ENCODE measurements at regions not wholly inside any gene's neighbourhood (a gene's known extent, or its start where the extent isn't known, plus 50 kb on each side); places are given as distances from the start of the nearest gene placed in this dataset.
"Not testable (repeated sequence)": the region's sequence is repeated elsewhere in the genome, so short reads cannot be mapped to it uniquely, and the experiment has no call there.

DNA sequence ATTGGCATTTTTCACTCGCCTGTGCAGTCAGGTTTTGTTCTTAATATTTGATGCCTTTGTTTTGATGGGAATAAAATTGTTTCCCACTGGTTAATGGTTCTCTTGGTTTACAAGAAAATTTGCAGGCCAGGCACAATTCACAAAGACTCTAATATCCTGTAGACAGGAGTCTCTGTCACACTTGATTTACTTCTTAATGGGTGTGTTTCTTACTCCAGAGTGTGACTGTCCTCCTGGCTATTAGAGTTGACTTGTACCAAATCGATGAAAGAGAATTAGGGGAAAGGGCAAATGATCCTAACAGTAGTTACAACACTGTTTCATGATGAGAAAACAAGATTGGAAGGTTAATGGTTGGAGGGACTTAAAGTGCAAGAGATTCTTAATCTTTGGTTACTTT, 142.8 kb upstream of the SV2C start:
- no peak for DNase-seq

GRCh38 chr5:75935572-75935971, 147.6 kb upstream of the SV2C start:
- no peak for DNase-seq

GRCh38 chr5:75933489-75933888, 149.7 kb upstream of the SV2C start:
- DNase-seq, result peak in 2 of 3 experiments; percentile 2 to 9

DNA sequence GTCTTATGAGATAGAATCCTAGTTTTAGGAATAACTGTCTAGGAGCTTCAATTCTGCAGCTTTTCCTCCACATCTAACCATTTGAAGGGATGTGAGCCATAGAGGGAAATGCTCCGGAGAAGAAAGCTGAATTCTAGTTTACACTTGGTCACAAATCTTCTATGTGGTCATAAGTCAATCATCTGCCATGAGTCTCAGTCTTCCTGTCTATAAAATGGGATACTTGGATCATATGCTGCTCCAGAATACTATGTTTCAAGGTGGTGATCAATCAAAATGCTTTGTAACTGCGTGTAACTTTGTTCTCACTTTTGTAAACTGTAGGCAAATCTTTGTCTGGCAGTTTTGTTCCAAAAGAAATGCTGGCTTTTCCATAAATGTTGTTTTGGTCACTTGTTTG, 152.0 kb upstream of the SV2C start:
- no peak for DNase-seq

DNA sequence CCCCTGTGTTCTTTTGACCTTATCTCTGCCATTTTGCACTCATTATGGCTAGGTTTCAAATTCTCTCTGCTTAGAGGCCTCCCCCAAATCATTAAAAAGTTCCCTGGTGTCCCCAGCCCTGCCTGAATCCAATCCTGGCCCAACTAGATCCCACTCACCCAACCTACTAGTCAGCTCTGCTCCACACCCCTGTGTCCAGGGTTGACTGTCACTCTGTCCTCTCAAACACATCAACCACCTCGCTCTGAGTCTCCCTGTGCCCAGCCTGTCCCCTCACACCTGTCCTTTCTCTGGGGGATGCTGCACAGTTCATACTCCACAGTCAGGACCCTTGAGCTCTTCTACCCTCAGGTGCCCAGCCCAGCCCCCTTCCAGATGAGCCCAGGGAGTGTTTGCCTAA, 154.2 kb upstream of the SV2C start:
- DNase-seq, result no peak

DNA sequence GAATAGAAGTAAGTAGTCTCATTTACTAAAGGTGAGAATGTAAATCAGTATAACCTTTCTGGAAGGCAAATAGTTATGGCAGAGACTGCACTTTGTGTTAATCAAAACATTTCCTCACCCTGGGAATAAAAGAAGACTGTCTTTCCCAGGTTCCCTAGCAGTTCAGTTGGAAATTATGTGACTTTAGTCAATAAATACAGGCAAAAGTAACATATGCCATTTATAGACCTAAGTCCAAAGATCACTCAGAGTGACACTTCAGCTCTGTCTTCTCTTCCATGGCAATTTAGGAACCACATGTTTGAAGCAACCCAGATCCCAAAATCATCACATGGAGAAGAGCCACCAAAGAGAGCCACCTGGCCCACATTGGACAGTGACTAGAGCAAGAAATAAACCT, 160.7 kb upstream of the SV2C start:
- no peak for DNase-seq

DNA sequence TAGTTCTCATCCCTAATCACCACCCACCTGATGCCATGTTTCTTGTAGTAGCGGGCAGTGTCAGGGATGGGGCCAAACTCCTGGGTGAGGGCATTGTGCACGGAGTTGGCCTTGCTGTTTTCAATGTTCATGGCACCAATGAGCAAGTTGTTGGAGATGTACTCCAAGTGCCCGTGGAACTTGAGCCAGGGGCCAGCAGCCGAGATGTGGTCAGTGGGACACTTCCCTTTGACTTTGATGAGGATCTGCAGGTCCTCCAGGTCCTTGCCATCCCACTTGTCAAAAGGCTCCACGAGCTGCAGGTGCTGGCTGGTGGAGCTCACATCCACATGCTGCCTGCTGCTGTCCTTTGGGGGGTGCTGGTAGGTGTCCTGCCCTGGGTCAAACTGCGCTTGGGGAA, 162.2 kb upstream of the SV2C start:
- DNase-seq, result no peak

GRCh38 chr5:75916144-75916543, 167.0 kb upstream of the SV2C start:
- DNase-seq, result no peak

GRCh38 chr5:75909223-75909622, 174.0 kb upstream of the SV2C start:
- no peak for DNase-seq

GRCh38 chr5:75907651-75908050, 175.5 kb upstream of the SV2C start:
- DNase-seq, result no peak

DNA sequence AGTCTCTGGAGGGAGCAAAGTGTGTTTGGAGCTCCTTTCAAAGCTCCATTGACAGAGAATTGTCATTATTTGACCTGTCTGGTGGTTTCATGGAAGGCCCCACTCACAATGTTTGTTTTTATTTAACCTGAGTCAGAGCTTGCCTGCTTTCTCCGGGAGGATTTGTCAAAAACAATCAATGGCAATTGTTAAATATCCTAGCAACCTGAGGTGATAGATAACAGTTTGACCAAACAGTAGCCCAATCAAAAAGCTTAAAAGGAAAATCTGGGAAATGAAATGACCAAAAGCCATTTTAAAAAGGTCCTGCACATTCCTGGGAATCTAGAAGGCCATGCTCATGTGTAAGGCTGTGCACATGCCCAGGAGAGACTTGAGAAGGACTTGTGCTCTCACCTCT, 177.2 kb upstream of the POC5 start:
- no peak for DNase-seq

DNA sequence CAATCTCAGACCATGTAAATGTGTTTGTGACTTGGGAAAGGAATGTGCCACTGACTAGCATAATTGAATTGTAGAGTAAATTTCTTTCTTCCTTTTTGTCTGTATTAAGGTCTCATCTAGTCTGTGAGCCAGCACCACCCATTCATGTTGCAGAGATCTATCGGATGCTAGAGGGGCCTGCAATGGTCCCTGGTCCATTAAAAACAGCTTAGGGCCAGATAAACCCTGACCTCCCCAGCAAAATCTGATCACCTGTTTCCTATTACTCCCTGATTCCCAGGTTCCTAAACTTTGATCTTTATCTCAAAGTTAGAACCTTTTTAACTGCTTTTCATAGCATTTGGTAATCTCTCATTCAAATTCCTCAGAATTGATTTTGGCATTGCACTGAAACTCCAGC, 174.5 kb upstream of the POC5 start:
- DNase-seq, result no peak

GRCh38 chr5:75891020-75891419, 173.8 kb upstream of the POC5 start:
- no peak for DNase-seq

- DNase-seq, result no peak
These were observed 173.3 kb upstream of the POC5 start for GRCh38 chr5:75890546-75890945.

DNA sequence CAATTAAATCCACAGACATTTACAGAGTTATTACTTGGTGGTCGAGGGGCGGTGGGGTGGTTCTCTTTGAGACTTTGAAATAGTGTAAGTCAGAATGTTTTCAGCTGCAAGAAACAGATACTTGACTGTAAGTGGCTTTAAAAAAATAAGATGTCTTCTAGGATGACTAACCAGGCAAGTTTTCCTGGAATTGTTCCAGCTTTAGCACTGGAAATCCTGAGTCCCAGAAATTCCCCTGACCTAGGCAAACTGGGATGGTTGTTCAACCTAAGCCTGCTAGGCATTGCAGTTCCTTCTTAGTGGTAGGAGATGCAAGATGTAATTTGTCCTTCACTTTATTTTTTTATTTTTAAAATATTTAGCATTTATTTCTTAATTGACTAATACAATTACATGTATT, 169.5 kb upstream of the POC5 start:
- DNase-seq, result no peak

DNA sequence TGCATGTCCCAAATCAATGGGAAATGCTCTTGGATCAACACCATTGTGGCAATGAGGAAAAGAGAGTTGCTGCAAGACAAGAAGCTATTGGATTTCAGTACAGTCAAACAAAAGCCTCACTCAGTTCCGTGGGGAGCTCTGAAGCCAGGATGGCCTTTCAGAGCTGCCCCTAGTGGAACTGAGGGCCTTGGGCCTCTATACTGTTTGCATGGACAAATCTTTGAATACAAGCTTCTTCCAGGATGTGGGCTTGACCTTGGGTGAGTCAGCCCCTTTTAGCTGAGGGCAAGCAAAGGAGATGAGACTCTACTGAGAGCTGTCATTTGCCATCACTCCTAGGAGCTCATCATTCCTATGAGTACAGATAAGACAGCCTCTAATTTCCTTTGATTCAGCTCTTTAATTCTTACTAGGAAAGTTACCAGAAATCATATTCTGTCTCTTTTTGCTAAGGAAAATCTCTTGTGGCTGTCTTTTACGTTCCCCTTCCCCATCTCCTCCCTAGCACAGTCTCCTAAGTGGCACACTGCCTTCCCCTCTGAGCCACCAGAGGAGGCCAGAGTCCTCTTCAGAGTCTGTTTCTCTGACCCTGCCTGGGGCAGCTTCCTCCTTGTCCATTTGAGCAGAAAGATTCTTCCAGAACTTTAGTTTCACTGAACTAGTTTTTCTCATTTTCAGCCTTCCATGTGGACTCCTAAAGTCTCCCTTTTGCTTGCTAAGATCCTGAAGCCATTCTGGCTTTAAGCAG, 168.8 kb upstream of the POC5 start:
- DNase-seq, result no peak

DNA sequence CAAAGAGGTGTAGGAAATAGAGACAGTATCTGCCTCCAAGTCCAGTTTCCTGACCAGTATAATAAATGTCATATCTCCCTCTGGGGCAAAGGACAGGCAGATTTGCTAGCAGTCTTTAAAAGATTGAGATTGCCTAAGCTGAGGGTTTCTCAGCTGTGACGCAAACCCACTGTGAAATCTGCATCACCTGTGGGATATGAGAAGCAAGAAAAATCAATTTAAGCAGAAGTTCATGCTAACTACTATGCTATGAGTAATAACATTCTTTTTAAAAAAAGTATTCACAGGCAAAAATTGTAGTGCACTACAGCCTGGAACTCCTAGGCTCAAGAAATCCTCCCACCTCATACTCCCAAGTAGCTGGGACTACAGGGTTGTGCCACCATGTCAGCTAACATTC, 168.1 kb upstream of the POC5 start:
- DNase-seq, result no peak

DNA sequence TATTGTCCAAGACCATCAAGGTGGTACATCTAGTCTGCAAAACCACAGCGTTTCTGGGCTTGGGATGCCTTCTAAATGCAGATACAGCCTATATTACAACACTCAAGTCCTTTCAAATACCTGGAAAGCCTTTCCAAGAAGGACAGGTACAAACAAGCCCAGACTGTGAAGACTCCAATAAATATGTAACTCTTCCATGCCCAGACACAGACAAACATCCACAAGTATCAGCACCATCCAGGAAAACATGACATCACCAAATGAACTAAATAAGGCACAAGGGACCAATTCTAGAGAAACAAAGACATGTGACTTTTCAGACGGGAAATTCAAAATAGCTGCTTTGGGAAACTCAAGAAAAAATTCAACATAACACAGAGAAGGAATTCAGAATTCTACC, 152.7 kb upstream of the POC5 start:
- no peak for DNase-seq

GRCh38 chr5:75862872-75863271, 145.6 kb upstream of the POC5 start:
- DNase-seq, result no peak

DNA sequence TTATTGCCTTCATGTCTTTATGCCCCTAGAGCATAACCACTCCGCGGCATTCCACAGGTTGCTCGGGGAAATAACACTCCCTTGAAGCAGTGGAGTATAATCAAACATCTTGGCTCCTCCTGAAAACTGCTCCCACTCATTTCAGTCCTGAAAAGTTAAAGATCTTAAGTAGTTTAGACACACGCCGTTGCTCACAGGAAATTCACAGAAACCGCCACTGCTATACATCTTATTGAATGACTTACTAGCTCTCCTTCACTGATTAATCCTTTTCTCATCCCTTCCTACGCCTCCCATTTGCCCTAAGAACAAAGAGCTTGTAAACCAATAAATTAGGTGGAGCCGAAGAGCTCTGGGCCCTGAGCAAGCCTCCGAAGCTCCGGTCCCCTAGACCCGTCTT, 142.4 kb upstream of the POC5 start:
- not testable (repeated sequence) for DNase-seq

- no peak for DNase-seq
These were observed 138.8 kb upstream of the POC5 start for GRCh38 chr5:75856056-75856455.

DNA sequence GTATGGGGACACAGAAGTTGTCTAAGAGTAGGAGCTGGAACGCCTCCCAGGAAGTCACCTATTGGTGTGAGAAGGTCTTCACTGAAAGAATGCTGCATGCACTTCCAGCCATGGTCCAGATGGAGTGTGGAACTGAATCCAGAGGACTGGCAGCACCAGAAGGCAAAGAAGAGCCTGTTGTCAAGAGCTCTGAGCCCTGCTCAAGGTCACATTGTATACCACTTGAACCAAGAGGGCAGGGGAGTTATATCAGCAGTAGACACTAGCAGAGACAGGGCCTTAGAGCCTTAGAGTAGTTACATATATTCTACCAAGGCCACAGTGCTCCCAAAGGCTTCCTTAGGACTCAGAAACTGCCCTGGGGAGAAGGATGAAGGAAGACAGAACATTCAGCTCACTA, 130.8 kb upstream of the POC5 start:
- DNase-seq, result no peak

- no peak for DNase-seq
These were observed 130.4 kb upstream of the POC5 start for GRCh38 chr5:75847561-75848021.

GRCh38 chr5:75844301-75844700, 127.1 kb upstream of the POC5 start:
- DNase-seq, result no peak

- DNase-seq, result no peak
These were observed 126.1 kb upstream of the POC5 start for GRCh38 chr5:75843319-75843718.
